ENCODE measurements at regions not wholly inside any gene's neighbourhood (a gene's known extent, or its start where the extent isn't known, plus 50 kb on each side); places are given as distances from the start of the nearest gene placed in this dataset.

DNA sequence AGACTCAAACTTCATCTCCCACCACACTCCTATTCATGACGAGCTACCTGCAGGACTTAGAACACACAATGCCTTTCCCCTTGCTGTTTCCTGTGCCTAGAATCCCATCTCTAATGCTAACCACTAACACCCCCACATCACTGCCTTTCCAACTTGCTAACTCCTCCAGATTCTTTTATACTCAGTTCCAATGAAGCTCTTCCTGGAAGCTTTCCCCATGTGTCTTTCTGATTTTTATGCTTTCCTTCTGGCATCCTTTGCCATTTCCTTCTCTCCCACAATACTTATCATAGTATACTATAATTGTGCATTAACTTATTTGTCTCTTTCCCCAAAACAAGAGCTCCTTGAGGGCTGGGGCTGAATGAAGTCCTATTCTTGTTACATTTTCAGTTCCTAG lies 115.3 kb upstream of the PLPPR1 start:
- H3K36me3 Mint-ChIP-seq (ENCODE audit: low read depth) = no peaks in the 10 kb centered on the region
- peaks cover 4% of the 10 kb centered on the region for H3K9me3 Mint-ChIP-seq
- no peak overlapping the region for H3K4me3 Mint-ChIP-seq
- no peaks in the 10 kb centered on the region for H3K4me1 Mint-ChIP-seq
- no peaks in the 10 kb centered on the region for H3K27me3 Mint-ChIP-seq
- no peak for ATAC-seq (replicated peaks)
- H3K27ac Mint-ChIP-seq = no peak overlapping the region

DNA sequence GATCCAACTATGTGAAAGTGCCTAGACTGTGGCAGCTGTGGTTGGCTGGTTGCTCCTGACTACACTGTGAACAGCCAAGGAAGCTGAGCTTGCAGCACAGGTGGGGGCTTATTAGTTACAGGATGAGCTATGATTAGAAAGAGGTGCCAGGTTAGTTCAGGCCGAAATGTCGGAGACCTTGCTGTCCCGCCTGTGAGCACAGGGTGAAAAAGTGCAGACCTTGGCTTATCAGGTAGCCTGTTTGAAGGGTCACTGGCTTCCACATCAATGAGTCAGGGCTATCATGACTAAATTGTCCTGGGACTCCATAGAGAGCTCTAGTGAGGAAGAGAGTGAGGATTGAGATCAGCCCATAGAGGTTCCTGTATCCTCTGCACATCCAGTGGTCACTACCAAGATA lies 114.3 kb upstream of the PLPPR1 start:
- no peaks in the 10 kb centered on the region for H3K36me3 Mint-ChIP-seq (ENCODE audit: low read depth)
- H3K27me3 Mint-ChIP-seq = no peaks in the 10 kb centered on the region
- no peak for ATAC-seq (replicated peaks)
- H3K27ac Mint-ChIP-seq = no peak overlapping the region
- H3K9me3 Mint-ChIP-seq = peaks cover 4% of the 10 kb centered on the region
- H3K4me3 Mint-ChIP-seq = no peak overlapping the region
- no peaks in the 10 kb centered on the region for H3K4me1 Mint-ChIP-seq

- no peak overlapping the region for H3K27ac Mint-ChIP-seq
- no peak for ATAC-seq (replicated peaks)
- H3K36me3 Mint-ChIP-seq (ENCODE audit: low read depth) = no peaks in the 10 kb centered on the region
- no peak overlapping the region for H3K4me3 Mint-ChIP-seq
- no peaks in the 10 kb centered on the region for H3K9me3 Mint-ChIP-seq
- H3K4me1 Mint-ChIP-seq = no peaks in the 10 kb centered on the region
- H3K27me3 Mint-ChIP-seq = no peaks in the 10 kb centered on the region
These were observed 109.0 kb upstream of the PLPPR1 start for GRCh38 chr9:100919506-100919905.

- Mint-ChIP-seq H3K36me3 (ENCODE audit: low read depth) (no peaks in the 10 kb centered on the region), H3K4me3 (no peak overlapping the region), H3K4me1 (no peaks in the 10 kb centered on the region), H3K27ac (no peak overlapping the region), H3K27me3 (no peaks in the 10 kb centered on the region), H3K9me3 (no peaks in the 10 kb centered on the region)
- no peak for ATAC-seq (replicated peaks)
These were observed 102.2 kb upstream of the PLPPR1 start for GRCh38 chr9:100926366-100926765.

GRCh38 chr9:100927763-100928162 lies 100.8 kb upstream of the PLPPR1 start:
- H3K27ac Mint-ChIP-seq = no peak overlapping the region
- H3K27me3 Mint-ChIP-seq = no peaks in the 10 kb centered on the region
- no peaks in the 10 kb centered on the region for H3K36me3 Mint-ChIP-seq (ENCODE audit: low read depth)
- no peak for ATAC-seq (replicated peaks)
- H3K4me3 Mint-ChIP-seq = no peak overlapping the region
- H3K9me3 Mint-ChIP-seq = no peaks in the 10 kb centered on the region
- H3K4me1 Mint-ChIP-seq = no peaks in the 10 kb centered on the region

GRCh38 chr9:100933656-100934055 lies 94.9 kb upstream of the PLPPR1 start:
- no peaks in the 10 kb centered on the region for H3K36me3 Mint-ChIP-seq (ENCODE audit: low read depth)
- ATAC-seq (replicated peaks) = no peak

DNA sequence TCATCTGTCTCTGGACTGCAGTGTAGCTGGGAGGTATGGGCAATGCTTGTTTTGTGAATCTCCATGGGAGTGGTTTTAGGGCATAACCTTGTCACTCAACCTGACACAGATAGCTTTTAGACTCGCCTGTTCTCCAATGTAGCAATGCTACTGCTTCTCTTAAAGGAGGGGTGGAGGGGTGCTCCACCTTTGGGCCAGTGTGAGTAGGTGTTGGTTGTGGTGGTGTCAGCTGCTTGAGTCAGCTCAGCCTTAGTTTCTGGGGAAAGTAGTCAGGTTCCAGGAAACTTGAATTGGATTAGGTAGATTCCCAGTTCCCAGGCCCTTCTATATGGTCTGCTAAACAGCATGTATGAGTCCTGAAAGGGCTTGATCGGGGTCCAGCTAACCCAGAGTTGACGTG lies 91.1 kb upstream of the PLPPR1 start:
- Mint-ChIP-seq H3K4me1 (no peaks in the 10 kb centered on the region), H3K27ac (no peak overlapping the region), H3K36me3 (ENCODE audit: low read depth) (no peaks in the 10 kb centered on the region), H3K27me3 (no peaks in the 10 kb centered on the region), H3K9me3 (peaks cover 19% of the 10 kb centered on the region), H3K4me3 (no peak overlapping the region)
- ATAC-seq (replicated peaks) = no peak

More at GRCh38 chr9:100933656-100934055, 94.9 kb upstream of the PLPPR1 start:
- Mint-ChIP-seq H3K27ac (no peak overlapping the region), H3K27me3 (no peaks in the 10 kb centered on the region), H3K9me3 (peaks cover 18% of the 10 kb centered on the region), H3K4me1 (no peaks in the 10 kb centered on the region), H3K4me3 (no peak overlapping the region)

GRCh38 chr9:100938507-100938906 lies 90.0 kb upstream of the PLPPR1 start:
- H3K36me3 Mint-ChIP-seq (ENCODE audit: low read depth) = no peaks in the 10 kb centered on the region
- H3K4me1 Mint-ChIP-seq = no peaks in the 10 kb centered on the region
- peaks cover 16% of the 10 kb centered on the region for H3K9me3 Mint-ChIP-seq
- no peaks in the 10 kb centered on the region for H3K27me3 Mint-ChIP-seq
- no peak overlapping the region for H3K27ac Mint-ChIP-seq
- no peak overlapping the region for H3K4me3 Mint-ChIP-seq
- no peak for ATAC-seq (replicated peaks)

- H3K4me3 Mint-ChIP-seq = no peak overlapping the region
- no peaks in the 10 kb centered on the region for H3K4me1 Mint-ChIP-seq
- H3K27me3 Mint-ChIP-seq = no peaks in the 10 kb centered on the region
These were observed 88.9 kb upstream of the PLPPR1 start for GRCh38 chr9:100939636-100940035.

GRCh38 chr9:100959226-100959625 lies 69.3 kb upstream of the PLPPR1 start:
- no peak for ATAC-seq (replicated peaks)
- Mint-ChIP-seq H3K4me3 (no peak overlapping the region), H3K27me3 (no peaks in the 10 kb centered on the region)

More at GRCh38 chr9:100939636-100940035, 88.9 kb upstream of the PLPPR1 start:
- no peak for ATAC-seq (replicated peaks)
- Mint-ChIP-seq H3K9me3 (peaks cover 16% of the 10 kb centered on the region), H3K36me3 (ENCODE audit: low read depth) (no peaks in the 10 kb centered on the region), H3K27ac (no peak overlapping the region)

More at GRCh38 chr9:100959226-100959625, 69.3 kb upstream of the PLPPR1 start:
- Mint-ChIP-seq H3K9me3 (no peaks in the 10 kb centered on the region), H3K4me1 (no peaks in the 10 kb centered on the region), H3K27ac (no peak overlapping the region), H3K36me3 (ENCODE audit: low read depth) (no peaks in the 10 kb centered on the region)

Measured in activated T-helper 17 cell treated with anti-CD3 and anti-CD28 coated beads, Interleukin-2, amount 50 U/mL, for 72 hours (primary cell).